DOHH2 (cell line): ENCODE measurements at regions not wholly inside any gene's neighbourhood (a gene's known extent, or its start where the extent isn't known, plus 50 kb on each side); places are given as distances from the start of the nearest gene placed in this dataset.

Experiments used
- H3F3A ChIP-seq: fragments of 200-600 bp; sonication (generic), shearing (Covaris generic); 2 replicates; pipeline ENCODE4 v1.6.0; 2016; ENCODE audit warnings: antibody characterized with exemption, mild to moderate bottlenecking; ENCODE audit not compliant: control insufficient read depth, insufficient read depth
- H3K27ac ChIP-seq: fragments of 200-600 bp; sonication (generic); 2 replicates; pipeline ENCODE4 v1.5.1; 2014; ENCODE audit warnings: low read depth, mild to moderate bottlenecking, low read length, moderate library complexity
- H3K27me3 ChIP-seq: fragments of 200-600 bp; sonication (generic); 2 replicates; pipeline ENCODE4 v1.6.1; 2014; ENCODE audit warnings: mild to moderate bottlenecking, low read length, mixed read lengths; ENCODE audit not compliant: control insufficient read depth
- H3K36me3 ChIP-seq: fragments of 200-600 bp; sonication (generic); 2 replicates; pipeline ENCODE4 v1.6.1; 2014; ENCODE audit warnings: mild to moderate bottlenecking, low read length, moderate library complexity, mixed read lengths; ENCODE audit not compliant: control insufficient read depth
- H3K4me1 ChIP-seq: fragments of 200-600 bp; sonication (generic); 2 replicates; pipeline ENCODE4 v1.6.1; 2014; ENCODE audit warnings: mild to moderate bottlenecking, low read length, mixed read lengths; ENCODE audit not compliant: control insufficient read depth
- H3K4me2 ChIP-seq: fragments of 200-600 bp; sonication (generic); 2 replicates; pipeline ENCODE4 v1.6.0; 2014; ENCODE audit warnings: mild to moderate bottlenecking, low read length, moderate library complexity
- H3K4me3 ChIP-seq: fragments of 200-600 bp; sonication (generic); 2 replicates; pipeline ENCODE4 v1.5.1; 2014; ENCODE audit warnings: mild to moderate bottlenecking, low read length, mixed read lengths
- H3K79me2 ChIP-seq: fragments of 200-600 bp; sonication (generic); 2 replicates; pipeline ENCODE4 v1.6.1; 2014; ENCODE audit warnings: mild to moderate bottlenecking, low read length, mixed read lengths; ENCODE audit not compliant: control insufficient read depth
- H3K9me2 ChIP-seq: fragments of 200-600 bp; sonication (generic); replicated peaks from 2 replicates; pipeline ENCODE4 v1.6.1; 2014; ENCODE audit warnings: mild to moderate bottlenecking, low read length, mixed read lengths; ENCODE audit not compliant: control insufficient read depth
- H3K9me3 ChIP-seq: fragments of 200-600 bp; sonication (generic); 2 replicates; pipeline ENCODE4 v1.6.1; 2014; ENCODE audit warnings: antibody characterized with exemption, low read length, mixed read lengths; ENCODE audit not compliant: control insufficient read depth, insufficient read depth
- H4K20me1 ChIP-seq: fragments of 200-600 bp; sonication (generic); 2 replicates; pipeline ENCODE4 v1.6.0; 2014; ENCODE audit warnings: low read depth, mild to moderate bottlenecking, antibody characterized with exemption, low read length, moderate library complexity; ENCODE audit not compliant: control insufficient read depth, insufficient read depth
- CTCF ChIP-seq: fragments of 200-600 bp; sonication (generic); IDR thresholded peaks from one replicate; pipeline ENCODE4 v1.5.1; 2014; ENCODE audit warnings: antibody characterized with exemption, mild to moderate bottlenecking, low read depth, low read length; ENCODE audit not compliant: poor library complexity, severe bottlenecking
- EZH2phosphoT487 ChIP-seq: fragments of 200-600 bp; sonication (generic); IDR thresholded peaks from 2 replicates; pipeline ENCODE4 v1.6.1; 2017; ENCODE audit warnings: borderline replicate concordance, mild to moderate bottlenecking, antibody characterized with exemption, low read length, moderate library complexity, mixed read lengths

GRCh38 chr9:32863291-32863690 lies 80.0 kb downstream of the TMEM215 start:
- Histone ChIP-seq H3K79me2 (no peaks in the 10 kb centered on the region), H3K9me2 (no peaks in the 10 kb centered on the region), H3K27me3 (peaks cover 7% of the 10 kb centered on the region), H3F3A (no peaks in the 10 kb centered on the region), H3K36me3 (no peaks in the 10 kb centered on the region), H3K4me1 (no peaks in the 10 kb centered on the region), H3K9me3 (no peaks in the 10 kb centered on the region), H3K4me2 (no peak overlapping the region), H3K4me3 (no peak overlapping the region), H3K27ac (no peak overlapping the region), H4K20me1 (no peaks in the 10 kb centered on the region)
- no peak for TF ChIP-seq EZH2phosphoT487
- no peak for TF ChIP-seq CTCF

- Histone ChIP-seq H3K9me3 (no peaks in the 10 kb centered on the region), H3K79me2 (no peaks in the 10 kb centered on the region), H4K20me1 (no peaks in the 10 kb centered on the region), H3K4me3 (no peak overlapping the region), H3K4me1 (no peaks in the 10 kb centered on the region), H3K9me2 (no peaks in the 10 kb centered on the region), H3F3A (no peaks in the 10 kb centered on the region), H3K36me3 (no peaks in the 10 kb centered on the region), H3K27ac (no peak overlapping the region), H3K4me2 (no peak overlapping the region), H3K27me3 (peaks cover 7% of the 10 kb centered on the region)
- TF ChIP-seq EZH2phosphoT487, result no peak
- TF ChIP-seq CTCF, result no peak
Measured at GRCh38 chr9:32864971-32865370, 81.6 kb downstream of the TMEM215 start.

GRCh38 chr9:32866273-32866672 lies 82.9 kb downstream of the TMEM215 start:
- TF ChIP-seq EZH2phosphoT487, result no peak
- TF ChIP-seq CTCF, result no peak
- Histone ChIP-seq H3K27ac (no peak overlapping the region), H3K79me2 (no peaks in the 10 kb centered on the region)

GRCh38 chr9:32867026-32867425 lies 83.7 kb downstream of the TMEM215 start:
- H3K9me3 ChIP-seq, result no peaks in the 10 kb centered on the region
- no peaks in the 10 kb centered on the region for H4K20me1 ChIP-seq
- no peaks in the 10 kb centered on the region for H3K36me3 ChIP-seq
- H3F3A ChIP-seq, result no peaks in the 10 kb centered on the region
- H3K4me2 ChIP-seq, result no peak overlapping the region
- no peaks in the 10 kb centered on the region; the same call in 1 of the 2 replicates for H3K27me3 ChIP-seq
- H3K9me2 ChIP-seq, result no peaks in the 10 kb centered on the region
- no peak overlapping the region for H3K4me3 ChIP-seq
- TF ChIP-seq CTCF, result no peak
- no peak for TF ChIP-seq EZH2phosphoT487
- H3K79me2 ChIP-seq, result no peaks in the 10 kb centered on the region
- no peak overlapping the region for H3K27ac ChIP-seq
- H3K4me1 ChIP-seq, result no peaks in the 10 kb centered on the region

More at GRCh38 chr9:32866273-32866672, 82.9 kb downstream of the TMEM215 start:
- Histone ChIP-seq H3K4me3 (no peak overlapping the region), H3K9me3 (no peaks in the 10 kb centered on the region), H3F3A (no peaks in the 10 kb centered on the region), H3K27me3 (peaks cover 6% of the 10 kb centered on the region), H3K36me3 (no peaks in the 10 kb centered on the region), H3K4me1 (no peaks in the 10 kb centered on the region), H3K9me2 (no peaks in the 10 kb centered on the region), H3K4me2 (no peak overlapping the region), H4K20me1 (no peaks in the 10 kb centered on the region)
